ENCODE measurements at regions not wholly inside any gene's neighbourhood (a gene's known extent, or its start where the extent isn't known, plus 50 kb on each side); places are given as distances from the start of the nearest gene placed in this dataset.

DNA sequence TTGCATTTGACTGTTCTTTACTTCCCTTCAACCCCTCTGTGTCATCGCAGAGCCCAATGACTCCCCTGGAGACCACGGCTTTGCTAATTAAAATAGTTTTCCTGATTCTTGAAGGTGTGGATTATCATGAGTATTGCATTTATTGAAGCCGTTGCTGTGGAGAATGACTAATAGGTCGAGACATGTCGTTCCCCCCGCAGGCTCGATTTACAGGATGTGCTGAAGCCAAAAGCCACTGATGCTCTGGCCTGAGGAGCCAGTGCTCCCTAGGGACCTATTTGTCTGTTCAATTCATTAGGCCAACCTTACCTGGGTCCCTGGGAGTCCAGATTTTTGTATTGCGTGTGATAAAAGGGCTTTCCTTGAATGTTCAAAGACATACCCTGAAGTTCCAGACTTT, 102.3 kb downstream of the NPTX2 start:
- TF ChIP-seq CTCF (IDR thresholded peaks at IDR 0.05) (no peak), ZFX (IDR thresholded peaks at IDR 0.05; ENCODE audit: borderline replicate concordance) (no peak)
